Neuronal stem cell (in vitro differentiated cells): ENCODE measurements at regions not wholly inside any gene's neighbourhood (a gene's known extent, or its start where the extent isn't known, plus 50 kb on each side); places are given as distances from the start of the nearest gene placed in this dataset.

Source experiments
- DNase-seq: peaks from one replicate; pipeline ENCODE4 v3.0.0-alpha.2; 2013; ENCODE audit warnings: low spot score
- H2AFZ ChIP-seq: one replicate; pipeline ENCODE4 v1.6.1; 2013; ENCODE audit warnings: mild to moderate bottlenecking, low read length, inconsistent platforms
- H2AK5ac ChIP-seq: 2 replicates; pipeline ENCODE4 v1.6.1; 2013; ENCODE audit warnings: low read depth, mild to moderate bottlenecking, inconsistent platforms, low read length, moderate library complexity, mixed read lengths
- H2BK120ac ChIP-seq: 2 replicates; pipeline ENCODE4 v1.6.1; 2013; ENCODE audit warnings: low read depth, mild to moderate bottlenecking, inconsistent platforms, low read length, moderate library complexity, mixed read lengths
- H2BK12ac ChIP-seq: one replicate; pipeline ENCODE4 v1.6.1; 2013; ENCODE audit warnings: low read length, inconsistent platforms
- H2BK15ac ChIP-seq: 2 replicates; pipeline ENCODE4 v1.6.1; 2013; ENCODE audit warnings: mild to moderate bottlenecking, low read length, inconsistent platforms, mixed read lengths
- H2BK5ac ChIP-seq: one replicate; pipeline ENCODE4 v1.6.1; 2013; ENCODE audit warnings: inconsistent platforms, mild to moderate bottlenecking, low read length, moderate library complexity
- H3K14ac ChIP-seq: one replicate; pipeline ENCODE4 v1.6.1; 2013; ENCODE audit warnings: low read length, inconsistent platforms
- H3K18ac ChIP-seq: 2 replicates; pipeline ENCODE4 v1.6.1; 2013; ENCODE audit warnings: low read length, inconsistent platforms
- H3K23ac ChIP-seq: 2 replicates; pipeline ENCODE4 v1.6.1; 2013; ENCODE audit warnings: low read depth, mild to moderate bottlenecking, mixed read lengths, low read length, inconsistent platforms; ENCODE audit not compliant: poor library complexity
- H3K27ac ChIP-seq: replicated peaks from 3 replicates; pipeline ENCODE4 v1.5.1; 2013; ENCODE audit warnings: low read length, inconsistent platforms
- H3K27me3 ChIP-seq, 3 experiments: 2 replicates each; pipeline ENCODE4 v1.6.1; 2013; ENCODE audit warnings: low read length in 3 of 3, mild to moderate bottlenecking in 2 of 3, inconsistent platforms in 1 of 3, low read depth in 1 of 3, mixed read lengths in 1 of 3, moderate library complexity in 1 of 3; ENCODE audit not compliant: control insufficient read depth in 3 of 3, insufficient read depth in 3 of 3
- H3K36me3 ChIP-seq, 2 donors: replicated peaks in 1 of 2; 2 replicates each; pipeline ENCODE4 v1.6.1; 2013; ENCODE audit warnings: low read length in 2 of 2; ENCODE audit not compliant: control insufficient read depth in 2 of 2, insufficient read depth in 2 of 2
- H3K4ac ChIP-seq: 2 replicates; pipeline ENCODE4 v1.6.1; 2013; ENCODE audit warnings: inconsistent platforms, mild to moderate bottlenecking, low read length, moderate library complexity
- H3K4me1 ChIP-seq, 2 donors: 1 replicate in 1 of 2; 2 replicates in 1 of 2; pipeline ENCODE4 v1.6.1; 2013; ENCODE audit warnings: low read length in 2 of 2, low read depth in 1 of 2; ENCODE audit not compliant: control insufficient read depth in 2 of 2, insufficient read depth in 1 of 2
- H3K4me2 ChIP-seq: one replicate; pipeline ENCODE4 v1.6.1; 2013; ENCODE audit warnings: mild to moderate bottlenecking, low read length, inconsistent platforms; ENCODE audit not compliant: insufficient read depth, poor library complexity, severe bottlenecking
- H3K4me3 ChIP-seq, 2 donors: 2 replicates each; pipeline ENCODE4 v1.5.1; 2013; ENCODE audit warnings: low read length in 2 of 2, mild to moderate bottlenecking in 2 of 2, inconsistent platforms in 1 of 2, moderate library complexity in 1 of 2
- H3K79me1 ChIP-seq: one replicate; pipeline ENCODE4 v1.6.1; 2013; ENCODE audit warnings: low read depth, mild to moderate bottlenecking, inconsistent platforms, low read length, moderate library complexity
- H3K9ac ChIP-seq: one replicate; pipeline ENCODE4 v1.6.1; 2013; ENCODE audit warnings: mild to moderate bottlenecking, low read depth, low read length, inconsistent platforms; ENCODE audit not compliant: poor library complexity
- H3K9me3 ChIP-seq, 2 donors: replicated peaks in 1 of 2; 2 replicates each; pipeline versions ENCODE3 to v1.6.1; 2013; ENCODE audit warnings: low read length in 2 of 2, mild to moderate bottlenecking in 2 of 2, inconsistent platforms in 1 of 2, low read depth in 1 of 2, mixed read lengths in 1 of 2, moderate library complexity in 1 of 2; ENCODE audit not compliant: control insufficient read depth in 2 of 2, insufficient read depth in 1 of 2
- H4K8ac ChIP-seq: one replicate; pipeline ENCODE4 v1.6.1; 2013; ENCODE audit warnings: low read depth, mild to moderate bottlenecking, inconsistent platforms, low read length, moderate library complexity
- H4K91ac ChIP-seq: one replicate; pipeline ENCODE4 v1.6.1; 2013; ENCODE audit warnings: low read length, low read depth, mild to moderate bottlenecking, inconsistent platforms; ENCODE audit not compliant: poor library complexity
- WGBS, 2 donors: extraction: QIAGEN DNeasy Blood & Tissue Kit; methylation state at CpG; one replicate each; pipeline ENCODE4 v1.1.7; 2013; ENCODE audit warnings: missing lambda C conversion rate in 2 of 2, mixed read lengths in 1 of 2; ENCODE audit not compliant: insufficient read length in 2 of 2, insufficient replicate concordance in 1 of 2; ENCODE audit errors: extremely low coverage in 2 of 2; 5-methylcytosine and 5-hydroxymethylcytosine counted together

DNA sequence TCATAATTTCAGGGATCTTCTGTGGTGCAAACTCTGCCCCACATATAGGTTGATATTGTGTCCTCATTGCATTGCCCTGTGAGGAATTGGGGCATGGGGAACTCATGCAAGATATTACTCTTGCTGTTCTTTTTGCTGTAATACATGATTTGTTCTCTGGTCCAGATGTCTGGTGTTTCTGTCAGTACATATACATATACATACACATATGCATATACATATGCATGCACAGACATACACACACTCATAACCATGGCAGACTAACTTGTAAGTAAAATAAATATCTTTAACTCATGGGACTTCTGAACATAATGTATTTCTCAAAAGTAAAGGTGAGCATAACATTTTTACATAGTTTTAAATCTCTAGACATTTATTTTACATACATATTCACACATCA lies 438.3 kb downstream of the CD109 start:
- Histone ChIP-seq H2BK120ac (no peak overlapping the region), H3K27ac (no peak overlapping the region), H3K9ac (no peak overlapping the region), H4K91ac (no peak overlapping the region), H3K4me3 (no peak overlapping the region), H3K27me3 (no peaks in the 10 kb centered on the region), H3K79me1 (no peaks in the 10 kb centered on the region), H4K8ac (no peak overlapping the region), H3K14ac (no peak overlapping the region), H3K4me2 (no peak overlapping the region), H2AFZ (no peak overlapping the region), H3K9me3 (no peaks in the 10 kb centered on the region), H2BK15ac (no peak overlapping the region), H3K36me3 (no peaks in the 10 kb centered on the region), H3K4me1 (no peaks in the 10 kb centered on the region), H3K4ac (no peak overlapping the region), H3K23ac (no peak overlapping the region), H2BK12ac (no peak overlapping the region), H2AK5ac (no peak overlapping the region), H2BK5ac (no peak overlapping the region), H3K18ac (no peak overlapping the region)
- no peak for DNase-seq

DNA sequence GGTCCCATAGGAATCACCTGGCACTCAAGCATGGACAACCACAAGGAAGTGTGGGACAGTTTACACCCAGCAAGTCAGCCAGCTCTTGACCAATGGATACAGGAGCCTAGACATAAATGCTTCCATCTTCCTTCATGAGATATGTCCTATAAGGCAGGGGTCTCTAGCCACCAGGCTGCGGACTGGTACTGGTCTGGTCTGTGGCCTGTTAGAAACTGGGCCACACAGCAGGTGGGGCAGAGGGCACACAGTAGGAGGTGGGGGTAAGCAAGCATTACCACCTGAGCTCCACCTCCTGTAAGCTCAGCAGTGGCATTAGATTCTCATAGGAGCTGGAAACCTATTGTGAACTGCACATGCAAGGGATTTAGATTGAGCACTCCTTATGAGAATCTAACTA lies 437.1 kb downstream of the CD109 start:
- Histone ChIP-seq H3K23ac (no peak overlapping the region), H3K36me3 (no peaks in the 10 kb centered on the region), H2AFZ (no peak overlapping the region), H3K27me3 (no peaks in the 10 kb centered on the region), H4K8ac (no peak overlapping the region), H3K14ac (no peak overlapping the region), H2AK5ac (no peak overlapping the region), H3K4ac (no peak overlapping the region), H4K91ac (no peak overlapping the region), H3K9ac (no peak overlapping the region), H3K4me3 (no peak overlapping the region), H2BK5ac (no peak overlapping the region), H3K79me1 (no peaks in the 10 kb centered on the region), H2BK12ac (no peak overlapping the region), H2BK15ac (no peak overlapping the region), H3K27ac (no peak overlapping the region), H3K4me2 (no peak overlapping the region), H2BK120ac (no peak overlapping the region), H3K9me3 (no peaks in the 10 kb centered on the region), H3K4me1 (no peaks in the 10 kb centered on the region), H3K18ac (no peak overlapping the region)
- DNase-seq, result no peak
- no CpG with 5 or more reads among the region's 1 CpG for WGBS, 2 donors

DNA sequence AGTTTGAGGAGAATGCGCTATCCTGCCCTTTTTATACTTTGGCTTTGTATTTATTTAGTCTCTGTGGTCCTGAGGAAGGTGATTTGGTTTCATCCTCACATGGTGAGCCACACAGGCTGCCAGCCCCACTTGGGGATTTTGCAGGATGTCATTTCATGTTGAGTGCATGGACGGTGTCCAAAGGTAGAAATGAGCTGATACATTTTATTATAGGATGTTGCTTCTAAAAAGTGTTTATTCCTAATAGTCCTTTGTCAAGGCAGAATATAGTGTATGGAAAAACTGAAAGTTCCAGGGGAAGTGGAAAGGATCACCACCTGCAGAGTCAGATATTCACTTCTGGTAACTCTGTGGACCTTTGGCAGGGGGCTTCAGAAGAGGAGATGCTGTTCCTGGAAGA lies 434.6 kb downstream of the CD109 start:
- no CpG with 5 or more reads among the region's 2 CpGs for WGBS, 2 donors
- Histone ChIP-seq H3K23ac (no peak overlapping the region), H2AK5ac (no peak overlapping the region), H3K4ac (no peak overlapping the region), H3K14ac (no peak overlapping the region), H2BK5ac (no peak overlapping the region), H3K79me1 (no peaks in the 10 kb centered on the region), H3K9me3 (no peaks in the 10 kb centered on the region), H3K9ac (no peak overlapping the region), H3K4me3 (no peak overlapping the region), H2BK12ac (no peak overlapping the region), H2AFZ (no peak overlapping the region), H3K18ac (no peak overlapping the region), H3K4me1 (no peaks in the 10 kb centered on the region), H4K91ac (no peak overlapping the region), H3K4me2 (no peak overlapping the region), H4K8ac (no peak overlapping the region), H3K27me3 (no peaks in the 10 kb centered on the region), H2BK120ac (no peak overlapping the region), H3K36me3 (no peaks in the 10 kb centered on the region), H2BK15ac (no peak overlapping the region), H3K27ac (no peak overlapping the region)
- no peak for DNase-seq

DNA sequence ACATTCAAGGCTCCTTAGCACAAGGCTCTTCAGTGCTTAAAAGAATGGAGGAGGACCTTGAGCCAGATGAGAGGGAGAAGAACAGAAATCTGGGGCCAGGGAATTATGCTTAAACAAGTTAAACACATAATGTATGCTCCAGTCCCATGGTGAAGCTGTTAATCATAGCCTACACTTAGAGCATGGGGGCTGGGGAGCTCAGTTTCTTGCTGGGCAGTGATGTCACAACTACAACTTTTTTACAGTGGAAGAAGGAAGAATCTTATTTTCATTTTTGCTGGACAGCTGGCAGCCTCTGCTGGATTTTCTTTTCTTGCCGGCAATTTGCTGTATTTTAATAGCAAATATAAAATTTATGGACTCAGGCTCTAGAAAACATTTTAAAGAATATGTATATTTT lies 432.5 kb downstream of the CD109 start:
- Histone ChIP-seq H2AK5ac (no peak overlapping the region), H3K4me2 (no peak overlapping the region), H3K14ac (no peak overlapping the region), H3K79me1 (no peaks in the 10 kb centered on the region), H2BK12ac (no peak overlapping the region), H3K27ac (no peak overlapping the region), H3K9ac (no peak overlapping the region), H4K8ac (no peak overlapping the region), H3K4me1 (no peaks in the 10 kb centered on the region), H3K36me3 (no peaks in the 10 kb centered on the region), H3K9me3 (peaks cover 0 to 2% of the 10 kb centered on the region in 2 donors), H3K27me3 (no peaks in the 10 kb centered on the region), H3K23ac (no peak overlapping the region), H2AFZ (no peak overlapping the region), H3K4me3 (no peak overlapping the region), H2BK120ac (no peak overlapping the region), H2BK15ac (no peak overlapping the region), H3K4ac (no peak overlapping the region), H4K91ac (no peak overlapping the region), H2BK5ac (no peak overlapping the region), H3K18ac (no peak overlapping the region)
- no peak for DNase-seq
- WGBS, 2 donors, result no CpG with 5 or more reads among the region's 1 CpG
